Kidney (tissue), 13 donors: ENCODE measurements at regions not wholly inside any gene's neighbourhood (a gene's known extent, or its start where the extent isn't known, plus 50 kb on each side); places are given as distances from the start of the nearest gene placed in this dataset.
"Not testable (repeated sequence)": the region's sequence is repeated elsewhere in the genome, so short reads cannot be mapped to it uniquely, and the experiment has no call there.

Experiments
- DNase-seq, 5 donors: peaks; one replicate each; pipeline ENCODE4 v3.0.0-alpha.2; 2013 to 2020
- FAIRE-seq: peaks from 2 replicates; lab custom pipeline; 2012; peaks lifted over from hg19 to GRCh38; lab: Jason Lieb, UNC
- H3K27ac ChIP-seq, 2 donors: one replicate each; pipeline ENCODE4 v1.7.0; 2013; ENCODE audit warnings: low read depth in 2 of 2, low read length in 2 of 2, inconsistent platforms in 1 of 2
- H3K27me3 ChIP-seq: one replicate; pipeline ENCODE4 v1.7.1; 2013; ENCODE audit warnings: low read length, inconsistent platforms; ENCODE audit not compliant: control insufficient read depth, insufficient read depth
- H3K36me3 ChIP-seq, 3 donors: one replicate each; pipeline versions ENCODE4 v1.7.0 to v1.7.1; 2013; ENCODE audit warnings: low read length in 3 of 3, control low read depth in 1 of 3, inconsistent platforms in 1 of 3; ENCODE audit not compliant: insufficient read depth in 3 of 3, control insufficient read depth in 2 of 3
- H3K4me1 ChIP-seq, 3 donors: one replicate each; pipeline versions ENCODE4 v1.7.0 to v1.7.1; 2013; ENCODE audit warnings: low read length in 3 of 3, inconsistent platforms in 1 of 3, low read depth in 1 of 3; ENCODE audit not compliant: control insufficient read depth in 2 of 3, insufficient read depth in 2 of 3
- H3K4me3 ChIP-seq, 3 donors: one replicate each; pipeline versions ENCODE4 v1.7.0 to v1.8.1; 2013; ENCODE audit warnings: low read length in 3 of 3, control low read depth in 1 of 3, inconsistent platforms in 1 of 3
- H3K9ac ChIP-seq, 3 donors: one replicate each; pipeline versions ENCODE4 v1.7.0 to v1.7.1; 2013; ENCODE audit warnings: low read length in 3 of 3, control low read depth in 1 of 3, inconsistent platforms in 1 of 3
- H3K9me3 ChIP-seq, 3 donors: one replicate each; pipeline versions ENCODE4 v1.7.0 to v1.7.1; 2013; ENCODE audit warnings: low read length in 3 of 3, control low read depth in 1 of 3, inconsistent platforms in 1 of 3; ENCODE audit not compliant: control insufficient read depth in 2 of 3, insufficient read depth in 1 of 3
- intact Hi-C: fragments of 100-400 bp; cut with DNase I; formaldehyde crosslinking; loops from one replicate; pipeline ENCODE4 v1.11.1; 2022
- TF ChIP-seq, protein P1 (sequence below): IDR thresholded peaks from 3 replicates; pipeline ENCODE4 v1.5.1; 2012; ENCODE audit warnings: mild to moderate bottlenecking, moderate library complexity, borderline replicate concordance; ENCODE audit not compliant: insufficient read depth; ENCODE audit errors: extremely low read depth
- donor health status: control.
- donor health status: control.
- donor health status: control.
- donor health status: control.
- donor health status: control.
- donor health status: DM: yes; HTN: yes; CAD: no.
- donor health status: Normal renal cell carcinoma (clear cell type).

DNA sequence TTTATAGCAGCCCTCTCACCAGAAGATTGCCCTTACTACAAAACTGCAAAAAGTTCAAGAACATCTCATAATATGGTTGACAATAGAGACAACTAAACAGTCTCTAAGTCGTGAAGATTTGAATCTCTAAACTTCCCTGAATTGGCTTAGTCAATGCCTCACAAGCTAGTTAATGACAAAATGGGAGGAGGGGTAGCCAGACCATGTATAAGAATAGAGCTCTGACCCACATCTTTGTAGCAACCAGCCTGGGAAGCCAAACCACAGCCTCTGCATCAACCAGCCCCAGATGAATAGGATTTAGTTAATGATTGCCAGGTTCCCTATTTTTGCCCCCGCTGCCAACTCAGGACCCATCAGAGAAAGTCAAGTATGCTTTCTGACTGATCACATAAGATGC lies 1265.9 kb upstream of the PCDH10 start:
- H3K9ac ChIP-seq, DNase-seq, intact Hi-C loops, H3K36me3 ChIP-seq, H3K27ac ChIP-seq, H3K27me3 ChIP-seq, H3K9me3 ChIP-seq, H3K4me3 ChIP-seq, H3K4me1 ChIP-seq, FAIRE-seq: not testable (repeated sequence)

- H3K9ac ChIP-seq, H3K4me1 ChIP-seq, intact Hi-C loops, DNase-seq, H3K4me3 ChIP-seq, H3K27ac ChIP-seq, H3K36me3 ChIP-seq, H3K27me3 ChIP-seq, H3K9me3 ChIP-seq: not testable (repeated sequence)
- peak; percentile 96 for FAIRE-seq
These were observed 1223.4 kb upstream of the PCDH10 start for GRCh38 chr4:131925662-131926061.

- DNase-seq, H3K9ac ChIP-seq, H3K27me3 ChIP-seq, H3K36me3 ChIP-seq, H3K27ac ChIP-seq, H3K4me3 ChIP-seq, FAIRE-seq, H3K9me3 ChIP-seq, H3K4me1 ChIP-seq, intact Hi-C loops: not testable (repeated sequence)
These were observed 1181.4 kb upstream of the PCDH10 start for GRCh38 chr4:131967646-131968045.

DNA sequence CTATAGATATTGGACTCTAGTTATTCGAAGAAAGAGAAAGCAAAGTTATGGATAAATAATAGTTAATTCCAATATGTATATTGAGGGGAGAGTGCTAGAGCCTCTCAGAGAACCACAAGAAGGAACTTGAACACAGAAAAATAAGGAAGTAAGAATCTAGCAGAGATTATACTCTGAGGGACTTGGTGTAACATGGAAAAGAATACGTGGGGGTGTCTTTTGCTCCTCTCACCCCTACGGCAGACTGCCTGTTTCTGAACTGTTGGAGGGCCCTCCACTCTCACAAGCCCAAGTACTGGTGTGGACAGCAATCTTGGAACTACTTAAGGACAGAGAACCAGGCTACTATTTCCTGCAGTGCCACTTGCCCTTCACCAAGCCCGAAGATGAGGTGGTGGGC lies 1174.4 kb upstream of the PCDH10 start:
- FAIRE-seq (no peak), DNase-seq (no peak)
- TF ChIP-seq, protein P1, sequence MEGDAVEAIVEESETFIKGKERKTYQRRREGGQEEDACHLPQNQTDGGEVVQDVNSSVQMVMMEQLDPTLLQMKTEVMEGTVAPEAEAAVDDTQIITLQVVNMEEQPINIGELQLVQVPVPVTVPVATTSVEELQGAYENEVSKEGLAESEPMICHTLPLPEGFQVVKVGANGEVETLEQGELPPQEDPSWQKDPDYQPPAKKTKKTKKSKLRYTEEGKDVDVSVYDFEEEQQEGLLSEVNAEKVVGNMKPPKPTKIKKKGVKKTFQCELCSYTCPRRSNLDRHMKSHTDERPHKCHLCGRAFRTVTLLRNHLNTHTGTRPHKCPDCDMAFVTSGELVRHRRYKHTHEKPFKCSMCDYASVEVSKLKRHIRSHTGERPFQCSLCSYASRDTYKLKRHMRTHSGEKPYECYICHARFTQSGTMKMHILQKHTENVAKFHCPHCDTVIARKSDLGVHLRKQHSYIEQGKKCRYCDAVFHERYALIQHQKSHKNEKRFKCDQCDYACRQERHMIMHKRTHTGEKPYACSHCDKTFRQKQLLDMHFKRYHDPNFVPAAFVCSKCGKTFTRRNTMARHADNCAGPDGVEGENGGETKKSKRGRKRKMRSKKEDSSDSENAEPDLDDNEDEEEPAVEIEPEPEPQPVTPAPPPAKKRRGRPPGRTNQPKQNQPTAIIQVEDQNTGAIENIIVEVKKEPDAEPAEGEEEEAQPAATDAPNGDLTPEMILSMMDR, result no peak
- peaks cover 0 to 5% (median 3%) of the 10 kb centered on the region in 3 donors for H3K9me3 ChIP-seq
- no peaks in the 10 kb centered on the region for H3K36me3 ChIP-seq
- H3K27ac ChIP-seq, result no peak overlapping the region
- intact Hi-C loops, result no loop called here
- H3K4me1 ChIP-seq, result no peaks in the 10 kb centered on the region
- H3K9ac ChIP-seq, result no peak overlapping the region
- no peak overlapping the region for H3K4me3 ChIP-seq
- H3K27me3 ChIP-seq, result no peaks in the 10 kb centered on the region

DNA sequence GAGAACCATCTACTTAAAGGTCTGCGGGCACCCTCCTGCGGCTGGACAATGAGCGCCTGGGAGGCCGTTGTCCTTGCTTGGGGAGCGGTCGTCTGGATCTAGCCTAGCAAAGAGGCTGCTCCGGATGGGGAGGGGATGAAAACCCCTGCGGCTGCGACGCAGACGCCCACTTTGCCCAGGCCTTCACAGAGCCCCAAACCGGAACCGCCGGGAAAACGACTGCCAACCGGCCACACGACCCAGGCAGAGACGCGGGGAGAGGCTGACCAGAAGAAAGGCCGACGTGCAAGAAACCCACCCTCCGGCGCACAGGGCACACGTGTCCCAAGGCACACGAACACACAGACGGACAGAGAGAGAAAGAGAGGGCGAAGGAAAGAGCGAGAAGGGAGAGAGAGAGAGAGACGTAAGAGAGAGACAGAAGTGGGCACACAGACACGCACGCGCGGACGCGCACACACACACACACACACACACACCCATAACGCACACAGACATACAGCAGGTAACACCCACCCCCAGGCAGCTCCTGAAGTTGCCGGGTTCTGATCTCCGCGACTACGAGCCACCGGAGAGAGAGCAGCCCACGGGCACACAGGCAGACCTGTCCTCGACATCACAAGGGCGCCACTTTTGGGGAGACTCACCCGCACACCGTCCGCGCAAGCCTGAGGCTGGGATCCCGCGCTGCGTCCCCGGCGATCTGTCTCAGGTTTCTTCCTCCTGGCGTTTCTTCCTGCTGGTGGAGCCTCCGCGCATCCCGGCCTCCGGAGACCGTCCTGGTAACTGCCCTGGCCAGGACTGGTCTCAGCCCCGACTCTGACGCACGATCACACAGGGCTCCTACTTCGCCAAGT lies 1173.6 kb upstream of the PCDH10 start:
- DNase-seq, result peak in 2 of 5 donors; percentile 2 to 43
- not testable (repeated sequence) for FAIRE-seq, H3K27ac ChIP-seq

DNA sequence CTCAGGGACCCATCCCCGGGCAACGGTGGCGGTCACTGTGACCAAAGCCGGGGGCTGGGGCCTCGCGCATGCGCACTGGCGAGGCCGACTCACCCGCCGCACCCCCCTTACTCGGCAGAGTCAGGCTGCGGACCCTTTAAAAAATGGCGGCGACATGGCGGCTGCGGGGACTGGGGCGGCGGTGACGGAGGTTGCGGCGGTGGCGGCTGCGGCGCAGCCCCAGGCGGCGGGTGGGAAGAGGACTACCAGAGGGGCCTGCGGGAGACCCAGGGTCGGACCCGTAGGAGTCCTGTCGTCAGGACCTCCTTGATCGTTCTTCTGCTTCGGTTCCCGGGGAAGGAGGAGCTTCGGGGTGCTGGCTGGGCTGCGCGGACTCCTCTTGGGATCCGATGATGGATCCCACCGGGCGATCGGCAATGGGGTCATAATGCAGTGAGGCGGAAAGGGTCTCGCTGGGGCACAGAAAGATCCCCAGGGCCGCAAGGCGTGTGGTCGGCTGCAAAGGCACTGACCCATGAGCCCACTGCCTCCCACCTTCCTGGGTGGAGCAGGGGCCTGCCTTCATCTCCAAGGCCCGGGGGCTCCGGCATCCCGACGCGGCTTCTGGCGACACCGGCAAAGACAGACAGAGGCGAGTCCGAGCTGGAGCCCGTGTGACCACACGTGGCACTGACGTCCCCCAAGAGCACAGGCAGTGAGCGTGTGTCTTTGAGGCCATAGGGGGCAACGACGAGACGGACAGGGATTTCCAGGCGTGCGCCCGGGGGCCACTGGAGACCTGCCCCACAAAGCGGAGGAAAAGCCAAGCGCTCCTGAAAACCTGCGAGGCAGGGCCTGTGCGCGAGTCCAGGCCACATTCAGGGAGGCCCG lies 1172.7 kb upstream of the PCDH10 start:
- H3K27me3 ChIP-seq, H3K9ac ChIP-seq, H3K4me1 ChIP-seq, H3K9me3 ChIP-seq, intact Hi-C loops, H3K4me3 ChIP-seq, H3K27ac ChIP-seq, H3K36me3 ChIP-seq, FAIRE-seq: not testable (repeated sequence)
- peak in 2 of 5 donors; percentile 5 to 63 for DNase-seq

More for the DNA sequence above, 1173.6 kb upstream of the PCDH10 start:
- H3K27me3 ChIP-seq, H3K4me3 ChIP-seq, H3K36me3 ChIP-seq, intact Hi-C loops, H3K4me1 ChIP-seq, H3K9me3 ChIP-seq, H3K9ac ChIP-seq: not testable (repeated sequence)
